Endothelial cell (in vitro differentiated cells): ENCODE measurements at regions not wholly inside any gene's neighbourhood (a gene's known extent, or its start where the extent isn't known, plus 50 kb on each side); places are given as distances from the start of the nearest gene placed in this dataset.

Experiments
- DNase-seq: peaks from one replicate; pipeline ENCODE4 v3.0.0; 2021; ENCODE audit warnings: low spot score
- H3K27ac Mint-ChIP-seq: one replicate; pipeline ENCODE4 v1.8.0; 2021; ENCODE audit warnings: mixed read lengths, inconsistent platforms; ENCODE audit not compliant: unreplicated experiment
- H3K27me3 Mint-ChIP-seq: one replicate; pipeline ENCODE4 v1.8.0; 2021; ENCODE audit warnings: mild to moderate bottlenecking, moderate library complexity, mixed read lengths, inconsistent platforms; ENCODE audit not compliant: unreplicated experiment
- H3K36me3 Mint-ChIP-seq: one replicate; pipeline ENCODE4 v1.8.0; 2021; ENCODE audit warnings: mild to moderate bottlenecking, low read depth, mixed read lengths, inconsistent platforms; ENCODE audit not compliant: unreplicated experiment
- H3K4me1 Mint-ChIP-seq: one replicate; pipeline ENCODE4 v1.8.0; 2021; ENCODE audit warnings: mild to moderate bottlenecking, mixed read lengths, inconsistent platforms; ENCODE audit not compliant: unreplicated experiment
- H3K4me3 Mint-ChIP-seq: one replicate; pipeline ENCODE4 v1.8.0; 2021; ENCODE audit warnings: mild to moderate bottlenecking, mixed read lengths, inconsistent platforms; ENCODE audit not compliant: unreplicated experiment
- H3K9me3 Mint-ChIP-seq: one replicate; pipeline ENCODE4 v1.8.0; 2021; ENCODE audit warnings: mixed read lengths, inconsistent platforms; ENCODE audit not compliant: unreplicated experiment
- CTCF ChIP-seq: fragments of 200-600 bp; sonication (generic); IDR thresholded peaks from one replicate; pipeline ENCODE4 v1.5.0; 2021; ENCODE audit warnings: antibody characterized with exemption; ENCODE audit not compliant: unreplicated experiment

- peaks cover 7% of the 10 kb centered on the region for H3K4me1 Mint-ChIP-seq
- H3K36me3 Mint-ChIP-seq = peaks cover 20% of the 10 kb centered on the region
- no peak overlapping the region for H3K27ac Mint-ChIP-seq
- H3K9me3 Mint-ChIP-seq = peaks cover 21% of the 10 kb centered on the region
- H3K27me3 Mint-ChIP-seq = peaks cover 10% of the 10 kb centered on the region
- TF ChIP-seq CTCF = no peak
- no peak for DNase-seq
- H3K4me3 Mint-ChIP-seq = no peak overlapping the region
Measured at GRCh38 chr7:152970481-152970880, 210.9 kb downstream of the ACTR3B start.

- H3K27me3 Mint-ChIP-seq = peaks cover 10% of the 10 kb centered on the region
- H3K4me1 Mint-ChIP-seq = peaks cover 7% of the 10 kb centered on the region
- no peak overlapping the region for H3K27ac Mint-ChIP-seq
- H3K36me3 Mint-ChIP-seq = peaks cover 20% of the 10 kb centered on the region
- peaks cover 21% of the 10 kb centered on the region for H3K9me3 Mint-ChIP-seq
- no peak overlapping the region for H3K4me3 Mint-ChIP-seq
- DNase-seq = no peak
- TF ChIP-seq CTCF = no peak
Measured at GRCh38 chr7:152974577-152974976, 215.0 kb downstream of the ACTR3B start.

GRCh38 chr7:152975076-152975475, 215.5 kb downstream of the ACTR3B start:
- Mint-ChIP-seq H3K4me3 (no peak overlapping the region), H3K27ac (no peak overlapping the region), H3K9me3 (peaks cover 17% of the 10 kb centered on the region), H3K36me3 (peaks cover 20% of the 10 kb centered on the region), H3K4me1 (peaks cover 7% of the 10 kb centered on the region), H3K27me3 (peaks cover 10% of the 10 kb centered on the region)
- TF ChIP-seq CTCF = no peak
- DNase-seq = no peak

- Mint-ChIP-seq H3K4me3 (no peak overlapping the region), H3K4me1 (peaks cover 9% of the 10 kb centered on the region), H3K9me3 (no peaks in the 10 kb centered on the region), H3K27me3 (no peaks in the 10 kb centered on the region), H3K36me3 (no peaks in the 10 kb centered on the region), H3K27ac (no peak overlapping the region)
- no peak for DNase-seq
- no peak for TF ChIP-seq CTCF
Measured at GRCh38 chr7:152979376-152979775, 219.8 kb downstream of the ACTR3B start.

- no peak overlapping the region for H3K4me3 Mint-ChIP-seq
- peaks cover 11% of the 10 kb centered on the region for H3K4me1 Mint-ChIP-seq
- H3K36me3 Mint-ChIP-seq = no peaks in the 10 kb centered on the region
- DNase-seq = no peak
- no peaks in the 10 kb centered on the region for H3K27me3 Mint-ChIP-seq
- no peak overlapping the region for H3K27ac Mint-ChIP-seq
- TF ChIP-seq CTCF = no peak
- no peaks in the 10 kb centered on the region for H3K9me3 Mint-ChIP-seq
Measured at GRCh38 chr7:152984421-152984820, 224.9 kb downstream of the ACTR3B start.
